ENCODE measurements at regions not wholly inside any gene's neighbourhood (a gene's known extent, or its start where the extent isn't known, plus 50 kb on each side); places are given as distances from the start of the nearest gene placed in this dataset.
A peak's percentile ranks its signal among the peaks of the same experiment; 100 is the strongest.

- DNase-seq (ENCODE audit: low spot score) = no peak
Observed at GRCh38 chr2:21281791-21282514, 158.2 kb downstream of the TDRD15 start.

GRCh38 chr2:21282515-21282898 lies 158.7 kb downstream of the TDRD15 start:
- DNase-seq (ENCODE audit: low spot score) = no peak

- no peak for DNase-seq (ENCODE audit: low spot score)
Observed at GRCh38 chr2:21288299-21288698, 164.5 kb downstream of the TDRD15 start.

GRCh38 chr2:21288739-21289520 lies 165.2 kb downstream of the TDRD15 start:
- DNase-seq (ENCODE audit: low spot score) = no peak

GRCh38 chr2:21289551-21289950 lies 165.8 kb downstream of the TDRD15 start:
- DNase-seq (ENCODE audit: low spot score) = no peak

- DNase-seq (ENCODE audit: low spot score) = no peak
Observed at GRCh38 chr2:21289989-21290388, 166.2 kb downstream of the TDRD15 start.

- no peak for DNase-seq (ENCODE audit: low spot score)
Observed at GRCh38 chr2:21291426-21291825, 167.7 kb downstream of the TDRD15 start.

- DNase-seq (ENCODE audit: low spot score) = no peak
Observed at GRCh38 chr2:21294446-21294845, 170.7 kb downstream of the TDRD15 start.

- no peak for DNase-seq (ENCODE audit: low spot score)
Observed at GRCh38 chr2:21299411-21299810, 175.6 kb downstream of the TDRD15 start.

GRCh38 chr2:21301871-21302455 lies 178.2 kb downstream of the TDRD15 start:
- DNase-seq (ENCODE audit: low spot score) = no peak

- no peak for DNase-seq (ENCODE audit: low spot score)
Observed at GRCh38 chr2:21303876-21304275, 180.1 kb downstream of the TDRD15 start.

GRCh38 chr2:21305581-21305980 lies 181.8 kb downstream of the TDRD15 start:
- DNase-seq (ENCODE audit: low spot score) = no peak

- no peak for DNase-seq (ENCODE audit: low spot score)
Observed at GRCh38 chr2:21306235-21306634, 182.5 kb downstream of the TDRD15 start.

GRCh38 chr2:21307037-21307436 lies 183.3 kb downstream of the TDRD15 start:
- DNase-seq (ENCODE audit: low spot score) = no peak

GRCh38 chr2:21310493-21310892 lies 186.7 kb downstream of the TDRD15 start:
- DNase-seq (ENCODE audit: low spot score) = no peak

GRCh38 chr2:21314322-21314835 lies 190.6 kb downstream of the TDRD15 start:
- DNase-seq (ENCODE audit: low spot score) = no peak

- peak; percentile 2 for DNase-seq (ENCODE audit: low spot score)
Observed at GRCh38 chr2:21317131-21317530, 193.4 kb downstream of the TDRD15 start.

GRCh38 chr2:21318263-21318662 lies 194.5 kb downstream of the TDRD15 start:
- no peak for DNase-seq (ENCODE audit: low spot score)

GRCh38 chr2:21326152-21326551 lies 202.4 kb downstream of the TDRD15 start:
- DNase-seq (ENCODE audit: low spot score) = no peak

- no peak for DNase-seq (ENCODE audit: low spot score)
Observed at GRCh38 chr2:21328177-21328576, 204.4 kb downstream of the TDRD15 start.

GRCh38 chr2:21330786-21331391 lies 207.1 kb downstream of the TDRD15 start:
- DNase-seq (ENCODE audit: low spot score) = no peak

GRCh38 chr2:21331625-21332370 lies 208.0 kb downstream of the TDRD15 start:
- DNase-seq (ENCODE audit: low spot score) = no peak

Data from CD4-positive, alpha-beta T cell treated with Interleukin-15 for 4 hours (primary cell).